ENCODE measurements at regions not wholly inside any gene's neighbourhood (a gene's known extent, or its start where the extent isn't known, plus 50 kb on each side); places are given as distances from the start of the nearest gene placed in this dataset.

- TF ChIP-seq CTCF (conservative IDR thresholded peaks at IDR 0.05; ENCODE audit: low read depth, low read length) (no peak), EZH2 (IDR thresholded peaks at IDR 0.05; ENCODE audit: borderline replicate concordance, low read depth, low read length, poor library complexity, severe bottlenecking) (no peak)
These were observed 515.5 kb downstream of the ZNF385D start for GRCh38 chr3:21235491-21235890.

Data from A673 (cell line).